Gastroesophageal sphincter (tissue), 3 donors: ENCODE measurements at regions not wholly inside any gene's neighbourhood (a gene's known extent, or its start where the extent isn't known, plus 50 kb on each side); places are given as distances from the start of the nearest gene placed in this dataset.

ENCODE experiments used
- CTCF ChIP-seq, 4 experiments: fragments of 200-600 bp in 2 of 4; fragments of 450-650 bp in 2 of 4; sonication (generic) in 1 of 4; IDR thresholded peaks; one replicate each; pipeline ENCODE4 v1.5.1; 2017 to 2019; ENCODE audit warnings: antibody characterized with exemption in 4 of 4, mild to moderate bottlenecking in 2 of 4, moderate library complexity in 2 of 4
- EP300 ChIP-seq: sonication (generic); formaldehyde crosslinking; IDR thresholded peaks from one replicate; pipeline ENCODE4 v1.6.1; 2017; ENCODE audit warnings: antibody characterized with exemption, mild to moderate bottlenecking

GRCh38 chr15:59838900-59839299, 149.8 kb upstream of the BNIP2 start:
- no peak for TF ChIP-seq CTCF (IDR thresholded peaks at IDR 0.05)
- no peak for TF ChIP-seq EP300
